Kidney epithelial cell (primary cell): ENCODE measurements at regions not wholly inside any gene's neighbourhood (a gene's known extent, or its start where the extent isn't known, plus 50 kb on each side); places are given as distances from the start of the nearest gene placed in this dataset.

Experiments used
- DNase-seq: peaks from one replicate; pipeline ENCODE4 v3.0.0-alpha.2; 2010; ENCODE audit warnings: low read depth
- H3K27me3 ChIP-seq: 2 replicates; pipeline ENCODE4 v1.6.0; 2011; ENCODE audit warnings: low read length; ENCODE audit not compliant: control insufficient read depth, insufficient read depth
- H3K36me3 ChIP-seq: 2 replicates; pipeline ENCODE4 v1.5.1; 2011; ENCODE audit warnings: low read length; ENCODE audit not compliant: control insufficient read depth, insufficient read depth
- H3K4me3 ChIP-seq: 2 replicates; pipeline ENCODE4 v1.5.1; 2011; ENCODE audit warnings: low read depth, mild to moderate bottlenecking, control low read depth, low read length
- TF ChIP-seq, protein P1 (sequence below): IDR thresholded peaks from 2 replicates; pipeline ENCODE4 v1.5.1; 2011; ENCODE audit warnings: mild to moderate bottlenecking, moderate library complexity, low read length, control low read depth, inconsistent platforms; ENCODE audit not compliant: insufficient read depth, poor library complexity, severe bottlenecking

DNA sequence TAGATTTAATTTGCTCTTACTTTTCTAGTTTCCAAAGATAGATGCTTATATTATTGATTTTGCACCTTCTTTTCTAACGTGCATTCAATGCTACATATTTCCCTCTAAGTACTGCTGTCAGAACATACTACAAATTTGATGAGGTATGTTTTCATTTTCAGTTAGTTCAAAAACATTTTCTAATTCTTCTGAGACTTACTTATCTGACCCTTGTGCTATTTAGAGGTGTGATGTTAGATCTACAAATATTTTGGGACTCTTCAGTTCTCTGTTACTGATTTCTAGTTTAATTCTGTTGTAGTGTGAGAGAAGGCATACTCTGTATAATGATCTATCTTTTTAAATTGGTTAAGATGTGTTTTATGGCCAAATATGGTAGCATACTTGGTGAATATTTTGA is 97.8 kb upstream of the TMEM168 start:
- DNase-seq = no peak
- Histone ChIP-seq H3K36me3 (no peaks in the 10 kb centered on the region), H3K4me3 (no peak overlapping the region), H3K27me3 (no peaks in the 10 kb centered on the region)
- TF ChIP-seq, protein P1, sequence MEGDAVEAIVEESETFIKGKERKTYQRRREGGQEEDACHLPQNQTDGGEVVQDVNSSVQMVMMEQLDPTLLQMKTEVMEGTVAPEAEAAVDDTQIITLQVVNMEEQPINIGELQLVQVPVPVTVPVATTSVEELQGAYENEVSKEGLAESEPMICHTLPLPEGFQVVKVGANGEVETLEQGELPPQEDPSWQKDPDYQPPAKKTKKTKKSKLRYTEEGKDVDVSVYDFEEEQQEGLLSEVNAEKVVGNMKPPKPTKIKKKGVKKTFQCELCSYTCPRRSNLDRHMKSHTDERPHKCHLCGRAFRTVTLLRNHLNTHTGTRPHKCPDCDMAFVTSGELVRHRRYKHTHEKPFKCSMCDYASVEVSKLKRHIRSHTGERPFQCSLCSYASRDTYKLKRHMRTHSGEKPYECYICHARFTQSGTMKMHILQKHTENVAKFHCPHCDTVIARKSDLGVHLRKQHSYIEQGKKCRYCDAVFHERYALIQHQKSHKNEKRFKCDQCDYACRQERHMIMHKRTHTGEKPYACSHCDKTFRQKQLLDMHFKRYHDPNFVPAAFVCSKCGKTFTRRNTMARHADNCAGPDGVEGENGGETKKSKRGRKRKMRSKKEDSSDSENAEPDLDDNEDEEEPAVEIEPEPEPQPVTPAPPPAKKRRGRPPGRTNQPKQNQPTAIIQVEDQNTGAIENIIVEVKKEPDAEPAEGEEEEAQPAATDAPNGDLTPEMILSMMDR = no peak

- H3K27me3 ChIP-seq = no peaks in the 10 kb centered on the region
- no peak for DNase-seq
- no peak overlapping the region for H3K4me3 ChIP-seq
- TF ChIP-seq, protein P1 = no peak
- H3K36me3 ChIP-seq = no peaks in the 10 kb centered on the region
Measured at GRCh38 chr7:112887337-112887736, 97.1 kb upstream of the TMEM168 start.

GRCh38 chr7:112886208-112886607 is 96.0 kb upstream of the TMEM168 start:
- Histone ChIP-seq H3K4me3 (no peak overlapping the region), H3K36me3 (no peaks in the 10 kb centered on the region), H3K27me3 (no peaks in the 10 kb centered on the region)
- no peak for DNase-seq
- TF ChIP-seq, protein P1 = no peak

GRCh38 chr7:112882991-112883390 is 92.8 kb upstream of the TMEM168 start:
- no peaks in the 10 kb centered on the region for H3K27me3 ChIP-seq

GRCh38 chr7:112882511-112882910 is 92.3 kb upstream of the TMEM168 start:
- TF ChIP-seq, protein P1 = no peak
- no peaks in the 10 kb centered on the region for H3K36me3 ChIP-seq
- no peak overlapping the region for H3K4me3 ChIP-seq
- no peaks in the 10 kb centered on the region for H3K27me3 ChIP-seq
- no peak for DNase-seq

More at GRCh38 chr7:112882991-112883390, 92.8 kb upstream of the TMEM168 start:
- TF ChIP-seq, protein P1 = no peak
- Histone ChIP-seq H3K36me3 (no peaks in the 10 kb centered on the region), H3K4me3 (no peak overlapping the region)
- DNase-seq = no peak

DNA sequence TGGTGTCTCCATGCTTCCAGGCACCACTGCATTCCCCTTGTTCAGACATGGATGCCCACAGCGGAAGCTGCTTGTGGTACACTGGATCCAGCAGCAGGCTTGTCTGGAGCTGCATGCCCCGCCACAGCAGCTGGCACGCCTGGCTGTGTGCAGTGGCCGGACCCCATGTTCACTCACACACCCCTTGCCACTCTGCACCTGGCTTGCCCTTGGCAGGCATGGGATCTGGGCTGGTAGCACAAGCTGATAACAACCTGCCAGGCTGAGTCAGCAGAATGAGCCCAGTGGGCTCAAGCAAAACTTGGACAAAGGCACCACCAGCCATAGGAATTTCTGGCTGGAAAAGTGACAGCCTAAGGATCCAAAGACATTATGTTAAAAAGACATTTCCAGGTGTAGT is 91.8 kb upstream of the TMEM168 start:
- H3K27me3 ChIP-seq = no peaks in the 10 kb centered on the region
- no peaks in the 10 kb centered on the region for H3K36me3 ChIP-seq
- DNase-seq = no peak
- no peak overlapping the region for H3K4me3 ChIP-seq
- TF ChIP-seq, protein P1 = no peak
